SK-N-SH treated with all-trans-retinoic acid at 6 μM for 48 hours (cell line): ENCODE measurements at regions not wholly inside any gene's neighbourhood (a gene's known extent, or its start where the extent isn't known, plus 50 kb on each side); places are given as distances from the start of the nearest gene placed in this dataset.

Experiments used
- ATAC-seq: fragments of 200-7000 bp; cut with Tn5 transposase; 3 replicates; pipeline ENCODE4 v1.9.1; 2020; ENCODE audit warnings: mild to moderate bottlenecking, moderate library complexity
- ARNTL ChIP-seq: fragments of 450-650 bp; formaldehyde crosslinking; IDR thresholded peaks from 2 replicates; pipeline ENCODE4 v1.5.0; 2020; ENCODE audit warnings: low read depth, mild to moderate bottlenecking, moderate library complexity, borderline replicate concordance
- BACH2 ChIP-seq: fragments of 250-450 bp; sonication (Bioruptor Pico); IDR thresholded peaks from 2 replicates; pipeline ENCODE4 v1.9.0; 2021; ENCODE audit warnings: mild to moderate bottlenecking, borderline replicate concordance
- CSDC2 ChIP-seq: fragments of 250-450 bp; sonication (Bioruptor Pico); IDR thresholded peaks from 2 replicates; pipeline ENCODE4 v1.5.0; 2020; ENCODE audit warnings: mild to moderate bottlenecking, moderate library complexity
- ESRRG ChIP-seq: fragments of 250-450 bp; sonication (Bioruptor Pico); IDR thresholded peaks from 2 replicates; pipeline ENCODE4 v1.6.1; 2021; ENCODE audit warnings: mild to moderate bottlenecking
- GLIS3 ChIP-seq: fragments of 250-450 bp; sonication (Bioruptor Pico); IDR thresholded peaks from 2 replicates; pipeline ENCODE4 v1.5.0; 2020; ENCODE audit warnings: mild to moderate bottlenecking, moderate library complexity
- ISL1 ChIP-seq: fragments of 250-450 bp; sonication (Bioruptor Pico); IDR thresholded peaks from 2 replicates; pipeline ENCODE4 v2.1.2; 2022; ENCODE audit warnings: mild to moderate bottlenecking, moderate library complexity
- PPARA ChIP-seq: fragments of 250-450 bp; sonication (Bioruptor Pico); IDR thresholded peaks from 2 replicates; pipeline ENCODE4 v1.5.0; 2020; ENCODE audit warnings: mild to moderate bottlenecking, borderline replicate concordance
- RARB ChIP-seq: fragments of 250-450 bp; sonication (Bioruptor Pico); IDR thresholded peaks from 2 replicates; pipeline ENCODE4 v1.8.0; 2021; ENCODE audit warnings: mild to moderate bottlenecking, moderate library complexity
- SNAI2 ChIP-seq: fragments of 250-450 bp; sonication (Bioruptor Pico); IDR thresholded peaks from 2 replicates; pipeline ENCODE4 v1.5.0; 2020; ENCODE audit warnings: mild to moderate bottlenecking, moderate library complexity
- TCF4 ChIP-seq: fragments of 250-450 bp; sonication (Bioruptor Pico); IDR thresholded peaks from 2 replicates; pipeline ENCODE4 v1.8.0; 2021; ENCODE audit warnings: mild to moderate bottlenecking, moderate library complexity, borderline replicate concordance
- TOX ChIP-seq: fragments of 250-450 bp; sonication (Bioruptor Pico); IDR thresholded peaks from 2 replicates; pipeline ENCODE4 v1.8.0; 2021; ENCODE audit warnings: mild to moderate bottlenecking, moderate library complexity, borderline replicate concordance
- ZC3H10 ChIP-seq: fragments of 250-450 bp; sonication (Bioruptor Pico); IDR thresholded peaks from 2 replicates; pipeline ENCODE4 v1.5.1; 2021; ENCODE audit warnings: mild to moderate bottlenecking, moderate library complexity
- ZFP30 ChIP-seq: fragments of 450-650 bp; formaldehyde crosslinking; IDR thresholded peaks from 2 replicates; pipeline ENCODE4 v1.5.0; 2022; ENCODE audit warnings: mild to moderate bottlenecking, moderate library complexity
- ZNF565 ChIP-seq: fragments of 450-650 bp; formaldehyde crosslinking; conservative IDR thresholded peaks from 2 replicates; pipeline ENCODE4 v1.5.0; 2020; ENCODE audit warnings: low read depth, mild to moderate bottlenecking, moderate library complexity
- ZNF70 ChIP-seq: fragments of 450-650 bp; formaldehyde crosslinking; IDR thresholded peaks from 2 replicates; pipeline ENCODE4 v1.5.0; 2020; ENCODE audit warnings: mild to moderate bottlenecking, moderate library complexity
- ZNF8 ChIP-seq: fragments of 450-650 bp; formaldehyde crosslinking; IDR thresholded peaks from 2 replicates; pipeline ENCODE4 v1.5.0; 2020; ENCODE audit warnings: mild to moderate bottlenecking, moderate library complexity
- TF ChIP-seq, protein P1 (sequence below): fragments of 250-450 bp; sonication (Bioruptor Pico); IDR thresholded peaks from 2 replicates; pipeline ENCODE4 v1.8.0; 2021; ENCODE audit warnings: low read depth, mild to moderate bottlenecking, moderate library complexity, borderline replicate concordance
- TF ChIP-seq, protein P2 (sequence below): fragments of 250-450 bp; sonication (Bioruptor Pico); IDR thresholded peaks from 2 replicates; pipeline ENCODE4 v1.5.1; 2021; ENCODE audit warnings: mild to moderate bottlenecking, moderate library complexity
- TF ChIP-seq, protein P3 (sequence below): fragments of 250-450 bp; sonication (Bioruptor Pico); IDR thresholded peaks from 2 replicates; pipeline ENCODE4 v1.5.0; 2020; ENCODE audit warnings: mild to moderate bottlenecking, moderate library complexity
- TF ChIP-seq, protein P4 (sequence below): fragments of 250-450 bp; sonication (Bioruptor Pico); IDR thresholded peaks from 2 replicates; pipeline ENCODE4 v1.5.1; 2020; ENCODE audit warnings: low read depth, mild to moderate bottlenecking, moderate library complexity

DNA sequence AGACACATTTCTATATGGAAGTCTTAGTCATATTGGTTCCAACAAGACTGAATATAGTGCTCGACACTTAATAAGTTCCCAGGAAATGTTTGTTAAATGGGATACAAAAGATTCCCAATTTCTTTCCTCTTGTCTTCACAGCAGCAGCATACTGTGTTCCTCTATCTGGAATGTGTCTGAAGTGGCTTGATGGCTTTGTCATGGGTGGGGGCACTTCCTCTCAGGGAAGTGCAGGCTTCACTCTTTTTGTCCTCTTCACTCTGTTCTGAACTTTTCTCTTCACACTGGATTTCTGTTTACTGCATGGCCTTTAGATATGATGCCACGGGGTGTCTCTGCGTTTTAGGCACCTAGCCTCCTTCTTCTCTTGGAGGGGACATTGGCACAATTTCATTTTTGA, 127.7 kb upstream of the C9orf72 start:
- no peak for ATAC-seq
- TF ChIP-seq RARB (CRISPR knock-in tag) (no peak), BACH2 (no peak), ISL1 (CRISPR knock-in tag) (no peak)

DNA sequence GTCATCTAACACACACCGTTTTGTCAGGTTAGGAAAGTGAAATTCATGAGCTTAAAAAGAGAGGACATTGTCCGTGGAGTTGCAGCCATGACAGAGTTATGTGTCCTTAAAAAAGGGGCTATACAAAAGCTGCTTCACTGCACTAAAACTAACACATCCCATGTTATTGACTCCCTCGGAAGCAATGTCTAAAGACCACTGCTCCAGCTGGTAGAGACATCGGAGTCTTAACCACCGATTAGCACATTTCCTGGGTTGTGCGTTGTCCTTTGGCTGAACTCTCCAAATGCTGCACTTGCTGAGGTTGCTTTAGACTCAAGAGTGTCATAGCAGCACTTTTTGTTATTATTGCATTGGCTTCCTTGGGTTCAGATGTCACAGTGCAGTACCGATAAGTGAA, 128.3 kb upstream of the C9orf72 start:
- no peak for TF ChIP-seq PPARA
- TF ChIP-seq ZNF8 (CRISPR knock-in tag): no peak
- TF ChIP-seq ZFP30 (CRISPR knock-in tag): no peak
- TF ChIP-seq, protein P1, sequence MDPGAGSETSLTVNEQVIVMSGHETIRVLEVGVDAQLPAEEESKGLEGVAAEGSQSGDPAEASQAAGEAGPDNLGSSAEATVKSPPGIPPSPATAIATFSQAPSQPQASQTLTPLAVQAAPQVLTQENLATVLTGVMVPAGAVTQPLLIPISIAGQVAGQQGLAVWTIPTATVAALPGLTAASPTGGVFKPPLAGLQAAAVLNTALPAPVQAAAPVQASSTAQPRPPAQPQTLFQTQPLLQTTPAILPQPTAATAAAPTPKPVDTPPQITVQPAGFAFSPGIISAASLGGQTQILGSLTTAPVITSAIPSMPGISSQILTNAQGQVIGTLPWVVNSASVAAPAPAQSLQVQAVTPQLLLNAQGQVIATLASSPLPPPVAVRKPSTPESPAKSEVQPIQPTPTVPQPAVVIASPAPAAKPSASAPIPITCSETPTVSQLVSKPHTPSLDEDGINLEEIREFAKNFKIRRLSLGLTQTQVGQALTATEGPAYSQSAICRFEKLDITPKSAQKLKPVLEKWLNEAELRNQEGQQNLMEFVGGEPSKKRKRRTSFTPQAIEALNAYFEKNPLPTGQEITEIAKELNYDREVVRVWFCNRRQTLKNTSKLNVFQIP (CRISPR knock-in tag): no peak
- no peak for TF ChIP-seq TOX (CRISPR knock-in tag)
- TF ChIP-seq, protein P2, sequence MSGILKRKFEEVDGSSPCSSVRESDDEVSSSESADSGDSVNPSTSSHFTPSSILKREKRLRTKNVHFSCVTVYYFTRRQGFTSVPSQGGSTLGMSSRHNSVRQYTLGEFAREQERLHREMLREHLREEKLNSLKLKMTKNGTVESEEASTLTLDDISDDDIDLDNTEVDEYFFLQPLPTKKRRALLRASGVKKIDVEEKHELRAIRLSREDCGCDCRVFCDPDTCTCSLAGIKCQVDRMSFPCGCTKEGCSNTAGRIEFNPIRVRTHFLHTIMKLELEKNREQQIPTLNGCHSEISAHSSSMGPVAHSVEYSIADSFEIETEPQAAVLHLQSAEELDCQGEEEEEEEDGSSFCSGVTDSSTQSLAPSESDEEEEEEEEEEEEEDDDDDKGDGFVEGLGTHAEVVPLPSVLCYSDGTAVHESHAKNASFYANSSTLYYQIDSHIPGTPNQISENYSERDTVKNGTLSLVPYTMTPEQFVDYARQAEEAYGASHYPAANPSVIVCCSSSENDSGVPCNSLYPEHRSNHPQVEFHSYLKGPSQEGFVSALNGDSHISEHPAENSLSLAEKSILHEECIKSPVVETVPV (CRISPR knock-in tag): no peak
- TF ChIP-seq SNAI2 (CRISPR knock-in tag): no peak
- no peak for TF ChIP-seq ZNF70
- no peak for TF ChIP-seq CSDC2 (CRISPR knock-in tag)
- TF ChIP-seq ZNF565 (CRISPR knock-in tag): no peak
- no peak for TF ChIP-seq BACH2
- TF ChIP-seq, protein P3, sequence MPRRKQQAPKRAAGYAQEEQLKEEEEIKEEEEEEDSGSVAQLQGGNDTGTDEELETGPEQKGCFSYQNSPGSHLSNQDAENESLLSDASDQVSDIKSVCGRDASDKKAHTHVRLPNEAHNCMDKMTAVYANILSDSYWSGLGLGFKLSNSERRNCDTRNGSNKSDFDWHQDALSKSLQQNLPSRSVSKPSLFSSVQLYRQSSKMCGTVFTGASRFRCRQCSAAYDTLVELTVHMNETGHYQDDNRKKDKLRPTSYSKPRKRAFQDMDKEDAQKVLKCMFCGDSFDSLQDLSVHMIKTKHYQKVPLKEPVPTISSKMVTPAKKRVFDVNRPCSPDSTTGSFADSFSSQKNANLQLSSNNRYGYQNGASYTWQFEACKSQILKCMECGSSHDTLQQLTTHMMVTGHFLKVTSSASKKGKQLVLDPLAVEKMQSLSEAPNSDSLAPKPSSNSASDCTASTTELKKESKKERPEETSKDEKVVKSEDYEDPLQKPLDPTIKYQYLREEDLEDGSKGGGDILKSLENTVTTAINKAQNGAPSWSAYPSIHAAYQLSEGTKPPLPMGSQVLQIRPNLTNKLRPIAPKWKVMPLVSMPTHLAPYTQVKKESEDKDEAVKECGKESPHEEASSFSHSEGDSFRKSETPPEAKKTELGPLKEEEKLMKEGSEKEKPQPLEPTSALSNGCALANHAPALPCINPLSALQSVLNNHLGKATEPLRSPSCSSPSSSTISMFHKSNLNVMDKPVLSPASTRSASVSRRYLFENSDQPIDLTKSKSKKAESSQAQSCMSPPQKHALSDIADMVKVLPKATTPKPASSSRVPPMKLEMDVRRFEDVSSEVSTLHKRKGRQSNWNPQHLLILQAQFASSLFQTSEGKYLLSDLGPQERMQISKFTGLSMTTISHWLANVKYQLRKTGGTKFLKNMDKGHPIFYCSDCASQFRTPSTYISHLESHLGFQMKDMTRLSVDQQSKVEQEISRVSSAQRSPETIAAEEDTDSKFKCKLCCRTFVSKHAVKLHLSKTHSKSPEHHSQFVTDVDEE: no peak
- no peak for TF ChIP-seq ESRRG (CRISPR knock-in tag)
- TF ChIP-seq GLIS3 (CRISPR knock-in tag): no peak
- no peak for TF ChIP-seq ISL1 (CRISPR knock-in tag)
- no peak for TF ChIP-seq TCF4 (CRISPR knock-in tag)
- TF ChIP-seq, all 23 proteins: peak for 0

DNA sequence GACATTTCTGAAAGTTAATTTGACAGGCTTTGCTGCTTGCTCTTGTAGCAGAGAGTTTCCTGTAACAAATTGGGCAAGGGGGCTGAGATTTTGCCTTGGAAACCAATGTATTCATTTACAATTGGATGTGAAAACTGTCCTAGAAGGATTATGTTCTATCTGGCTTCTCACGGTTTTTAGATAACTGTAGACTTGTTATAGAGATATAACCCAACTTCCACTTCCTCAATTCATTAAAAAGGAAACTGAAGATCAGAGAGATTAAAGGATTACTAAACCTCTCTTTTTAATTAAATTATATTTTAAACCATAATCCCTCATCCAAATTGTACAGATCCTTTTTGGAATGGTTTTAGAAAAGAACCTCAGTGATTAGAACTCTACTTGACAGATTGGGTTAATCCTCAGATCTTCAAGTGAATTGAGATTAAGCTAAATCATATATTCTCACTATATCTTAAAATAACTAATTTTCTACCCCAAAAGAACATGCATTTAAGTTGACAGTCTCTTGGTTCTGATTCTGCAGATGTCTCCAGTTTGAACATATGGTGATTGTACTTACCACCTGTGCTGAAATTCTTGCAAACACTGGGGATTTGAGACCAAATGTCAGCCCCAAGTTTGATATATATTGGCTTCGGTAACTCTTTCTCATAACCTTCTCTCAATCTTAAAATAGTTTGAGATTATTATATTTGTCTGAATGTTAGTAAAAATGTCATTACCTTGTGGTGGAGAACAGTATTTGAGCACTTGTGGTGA, 130.1 kb upstream of the C9orf72 start:
- ATAC-seq: no peak
- TF ChIP-seq, protein P3: no peak
- no peak for TF ChIP-seq PPARA
- TF ChIP-seq ZC3H10: no peak
- no peak for TF ChIP-seq ESRRG (CRISPR knock-in tag)

More for the DNA sequence above, 128.3 kb upstream of the C9orf72 start:
- no peak for ATAC-seq

DNA sequence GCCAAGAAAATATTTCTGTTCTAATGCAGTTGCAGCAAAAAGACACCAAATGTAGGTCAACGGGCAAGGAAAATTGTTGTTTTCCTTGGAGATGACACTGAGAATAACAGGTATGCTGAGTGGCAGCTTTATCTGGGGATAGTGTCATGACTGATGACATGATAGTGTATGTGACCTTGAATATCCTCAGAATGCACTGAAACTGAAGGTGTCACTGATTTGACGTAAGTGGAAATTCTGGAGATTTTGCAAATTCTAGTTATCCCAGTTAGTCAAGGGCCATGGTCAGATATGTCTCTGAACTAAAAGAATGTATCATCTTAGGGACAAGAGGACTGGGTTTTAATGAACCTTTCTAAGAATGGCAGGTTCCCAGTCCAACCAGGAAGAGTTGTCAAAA, 138.0 kb upstream of the C9orf72 start:
- no peak for ATAC-seq
- TF ChIP-seq ZNF8 (CRISPR knock-in tag) (no peak), PPARA (no peak), TCF4 (CRISPR knock-in tag) (no peak), ZNF565 (CRISPR knock-in tag) (no peak), ARNTL (CRISPR knock-in tag) (no peak), ESRRG (CRISPR knock-in tag) (no peak), RARB (CRISPR knock-in tag) (no peak)
- TF ChIP-seq, protein P4, sequence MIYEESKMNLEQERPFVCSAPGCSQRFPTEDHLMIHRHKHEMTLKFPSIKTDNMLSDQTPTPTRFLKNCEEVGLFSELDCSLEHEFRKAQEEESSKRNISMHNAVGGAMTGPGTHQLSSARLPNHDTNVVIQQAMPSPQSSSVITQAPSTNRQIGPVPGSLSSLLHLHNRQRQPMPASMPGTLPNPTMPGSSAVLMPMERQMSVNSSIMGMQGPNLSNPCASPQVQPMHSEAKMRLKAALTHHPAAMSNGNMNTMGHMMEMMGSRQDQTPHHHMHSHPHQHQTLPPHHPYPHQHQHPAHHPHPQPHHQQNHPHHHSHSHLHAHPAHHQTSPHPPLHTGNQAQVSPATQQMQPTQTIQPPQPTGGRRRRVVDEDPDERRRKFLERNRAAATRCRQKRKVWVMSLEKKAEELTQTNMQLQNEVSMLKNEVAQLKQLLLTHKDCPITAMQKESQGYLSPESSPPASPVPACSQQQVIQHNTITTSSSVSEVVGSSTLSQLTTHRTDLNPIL: no peak
